ENCODE measurements at regions not wholly inside any gene's neighbourhood (a gene's known extent, or its start where the extent isn't known, plus 50 kb on each side); places are given as distances from the start of the nearest gene placed in this dataset.

GRCh38 chr22:47657224-47657623 lies 894.8 kb downstream of the TBC1D22A start:
- no peak for DNase-seq (ENCODE audit: low read depth in 3 of 3)

- DNase-seq (ENCODE audit: low read depth in 3 of 3): no peak
These were observed 894.4 kb downstream of the TBC1D22A start for GRCh38 chr22:47656806-47657205.

GRCh38 chr22:47655930-47656329 lies 893.5 kb downstream of the TBC1D22A start:
- DNase-seq (ENCODE audit: low read depth in 3 of 3): no peak

- no peak for DNase-seq (ENCODE audit: low read depth in 3 of 3)
These were observed 892.6 kb downstream of the TBC1D22A start for GRCh38 chr22:47654922-47655491.

- no peak for DNase-seq (ENCODE audit: low read depth in 3 of 3)
These were observed 891.5 kb downstream of the TBC1D22A start for GRCh38 chr22:47653921-47654320.

GRCh38 chr22:47651216-47651987 lies 889.0 kb downstream of the TBC1D22A start:
- DNase-seq (ENCODE audit: low read depth in 3 of 3): no peak

GRCh38 chr22:47647720-47648119 lies 885.3 kb downstream of the TBC1D22A start:
- DNase-seq (ENCODE audit: low read depth in 3 of 3): no peak

- no peak for DNase-seq (ENCODE audit: low read depth in 3 of 3)
These were observed 884.7 kb downstream of the TBC1D22A start for GRCh38 chr22:47647181-47647580.

GRCh38 chr22:47645923-47646322 lies 883.5 kb downstream of the TBC1D22A start:
- no peak for DNase-seq (ENCODE audit: low read depth in 3 of 3)

- no peak for DNase-seq (ENCODE audit: low read depth in 3 of 3)
These were observed 883.0 kb downstream of the TBC1D22A start for GRCh38 chr22:47645450-47645914.

GRCh38 chr22:47634347-47634746 lies 871.9 kb downstream of the TBC1D22A start:
- DNase-seq (ENCODE audit: low read depth in 3 of 3): no peak

- no peak for DNase-seq (ENCODE audit: low read depth in 3 of 3)
These were observed 870.7 kb downstream of the TBC1D22A start for GRCh38 chr22:47633111-47633510.

GRCh38 chr22:47632701-47633100 lies 870.3 kb downstream of the TBC1D22A start:
- no peak for DNase-seq (ENCODE audit: low read depth in 3 of 3)

- no peak for DNase-seq (ENCODE audit: low read depth in 3 of 3)
These were observed 869.2 kb downstream of the TBC1D22A start for GRCh38 chr22:47631571-47632102.

- DNase-seq (ENCODE audit: low read depth in 3 of 3): no peak
These were observed 868.5 kb downstream of the TBC1D22A start for GRCh38 chr22:47630741-47631534.

GRCh38 chr22:47629791-47630655 lies 867.6 kb downstream of the TBC1D22A start:
- no peak for DNase-seq (ENCODE audit: low read depth in 3 of 3)

- no peak for DNase-seq (ENCODE audit: low read depth in 3 of 3)
These were observed 866.8 kb downstream of the TBC1D22A start for GRCh38 chr22:47629273-47629711.

GRCh38 chr22:47628477-47629272 lies 866.2 kb downstream of the TBC1D22A start:
- DNase-seq (ENCODE audit: low read depth in 3 of 3): no peak

GRCh38 chr22:47627556-47628253 lies 865.3 kb downstream of the TBC1D22A start:
- DNase-seq (ENCODE audit: low read depth in 3 of 3): no peak
